ENCODE measurements at regions not wholly inside any gene's neighbourhood (a gene's known extent, or its start where the extent isn't known, plus 50 kb on each side); places are given as distances from the start of the nearest gene placed in this dataset.

DNA sequence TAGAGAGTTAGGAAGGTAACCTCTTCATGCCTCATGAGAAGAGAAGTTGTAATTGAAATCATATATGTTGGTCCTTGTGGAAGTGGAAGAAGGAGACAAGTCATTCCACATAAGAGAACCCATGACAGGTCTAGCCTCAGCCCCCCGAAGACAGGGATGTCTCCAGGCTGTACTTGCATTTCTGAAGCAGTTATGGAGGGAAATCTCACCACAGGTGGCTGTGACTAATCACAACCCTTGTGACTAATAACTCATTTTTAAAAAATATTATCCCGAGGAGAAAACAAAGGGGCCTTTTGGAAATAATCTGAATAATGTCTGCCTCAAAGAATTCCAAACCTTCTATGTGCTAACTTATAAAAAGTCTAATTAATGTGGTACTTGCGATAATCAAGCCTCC lies 262.1 kb upstream of the RPS23 start:
- H3K27ac ChIP-seq (ENCODE audit: low read depth in 1 of 2, low read length in 1 of 2): no peak overlapping the region
- no peaks in the 10 kb centered on the region for H3K36me3 ChIP-seq (ENCODE audit: control insufficient read depth in 4 of 4, insufficient read depth in 4 of 4, low read length in 4 of 4)
- H3K27me3 ChIP-seq (ENCODE audit: control insufficient read depth in 3 of 3, insufficient read depth in 3 of 3, low read length in 2 of 3): no peaks in the 10 kb centered on the region
- WGBS, 2 donors: 93 to 94% methylated on average over 3 of the region's 3 CpGs
- TF ChIP-seq, protein P1, sequence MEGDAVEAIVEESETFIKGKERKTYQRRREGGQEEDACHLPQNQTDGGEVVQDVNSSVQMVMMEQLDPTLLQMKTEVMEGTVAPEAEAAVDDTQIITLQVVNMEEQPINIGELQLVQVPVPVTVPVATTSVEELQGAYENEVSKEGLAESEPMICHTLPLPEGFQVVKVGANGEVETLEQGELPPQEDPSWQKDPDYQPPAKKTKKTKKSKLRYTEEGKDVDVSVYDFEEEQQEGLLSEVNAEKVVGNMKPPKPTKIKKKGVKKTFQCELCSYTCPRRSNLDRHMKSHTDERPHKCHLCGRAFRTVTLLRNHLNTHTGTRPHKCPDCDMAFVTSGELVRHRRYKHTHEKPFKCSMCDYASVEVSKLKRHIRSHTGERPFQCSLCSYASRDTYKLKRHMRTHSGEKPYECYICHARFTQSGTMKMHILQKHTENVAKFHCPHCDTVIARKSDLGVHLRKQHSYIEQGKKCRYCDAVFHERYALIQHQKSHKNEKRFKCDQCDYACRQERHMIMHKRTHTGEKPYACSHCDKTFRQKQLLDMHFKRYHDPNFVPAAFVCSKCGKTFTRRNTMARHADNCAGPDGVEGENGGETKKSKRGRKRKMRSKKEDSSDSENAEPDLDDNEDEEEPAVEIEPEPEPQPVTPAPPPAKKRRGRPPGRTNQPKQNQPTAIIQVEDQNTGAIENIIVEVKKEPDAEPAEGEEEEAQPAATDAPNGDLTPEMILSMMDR (IDR thresholded peaks at IDR 0.05; ENCODE audit: control extremely low read depth, extremely low read depth): no peak
- H3K4me1 ChIP-seq (ENCODE audit: control insufficient read depth in 5 of 5, insufficient read depth in 5 of 5, low read length in 5 of 5): peaks cover 0 to 23% (median 0%) of the 10 kb centered on the region in 5 donors
- peaks cover 0 to 4% (median 2%) of the 10 kb centered on the region in 4 donors for H3K9me3 ChIP-seq (ENCODE audit: control insufficient read depth in 4 of 4, insufficient read depth in 3 of 4, low read length in 3 of 4)
- H3K9ac ChIP-seq (ENCODE audit: insufficient read depth in 1 of 2, low read length in 2 of 2): no peak overlapping the region
- DNase-seq (no peak), ATAC-seq (ENCODE audit: insufficient read depth, low FRiP score) (no peak)
- no peak overlapping the region for H3K4me3 ChIP-seq

DNA sequence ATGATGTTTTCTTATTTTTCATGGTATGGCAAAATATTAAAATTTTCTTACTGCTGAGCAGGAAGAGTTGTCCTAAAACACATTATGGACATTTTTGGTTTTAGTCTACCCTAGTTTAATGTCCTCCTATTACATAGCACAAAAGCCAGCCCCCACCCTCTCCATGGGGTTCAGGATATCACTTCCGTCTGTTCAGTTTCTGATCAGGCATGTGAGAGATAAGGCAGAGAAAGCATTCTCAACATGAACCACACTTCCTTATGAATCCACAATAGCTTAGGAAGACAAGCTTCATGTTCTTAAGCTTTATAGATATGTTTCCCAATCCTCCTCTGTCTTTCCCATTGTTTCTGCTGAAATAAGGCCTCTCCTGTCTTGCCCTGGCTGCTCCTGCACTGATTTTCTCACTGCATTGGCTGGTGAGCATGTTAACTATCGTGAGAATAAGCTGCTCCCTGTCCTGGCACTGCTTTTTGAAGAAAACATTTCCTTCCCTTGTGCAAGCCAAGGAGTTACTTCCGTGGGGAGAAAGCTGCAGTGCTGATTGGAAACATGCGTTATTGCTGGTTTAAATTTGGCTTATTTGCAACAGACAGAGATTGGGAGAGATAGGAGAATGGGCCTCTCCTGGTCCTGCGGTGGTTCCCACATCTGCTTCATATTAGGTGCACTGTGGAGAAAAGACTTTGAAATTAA lies 260.3 kb upstream of the RPS23 start:
- TF ChIP-seq, protein P1 (IDR thresholded peaks at IDR 0.05; ENCODE audit: control extremely low read depth, extremely low read depth): no peak
- Histone ChIP-seq H3K4me1 (ENCODE audit: control insufficient read depth in 5 of 5, insufficient read depth in 5 of 5, low read length in 5 of 5) (peaks cover 0 to 23% (median 0%) of the 10 kb centered on the region in 5 donors), H3K9ac (ENCODE audit: insufficient read depth in 1 of 2, low read length in 2 of 2) (no peak overlapping the region), H3K27ac (ENCODE audit: low read depth in 1 of 2, low read length in 1 of 2) (no peak overlapping the region), H3K9me3 (ENCODE audit: control insufficient read depth in 4 of 4, insufficient read depth in 3 of 4, low read length in 3 of 4) (no peaks in the 10 kb centered on the region), H3K36me3 (ENCODE audit: control insufficient read depth in 4 of 4, insufficient read depth in 4 of 4, low read length in 4 of 4) (no peaks in the 10 kb centered on the region), H3K4me3 (no peak overlapping the region), H3K27me3 (ENCODE audit: control insufficient read depth in 3 of 3, insufficient read depth in 3 of 3, low read length in 2 of 3) (no peaks in the 10 kb centered on the region)
- 60 to 72% methylated on average over 5 of the region's 5 CpGs for WGBS, 2 donors
- DNase-seq (peak; percentile 26 to 85 (median 58)), ATAC-seq (ENCODE audit: insufficient read depth, low FRiP score) (no peak)

DNA sequence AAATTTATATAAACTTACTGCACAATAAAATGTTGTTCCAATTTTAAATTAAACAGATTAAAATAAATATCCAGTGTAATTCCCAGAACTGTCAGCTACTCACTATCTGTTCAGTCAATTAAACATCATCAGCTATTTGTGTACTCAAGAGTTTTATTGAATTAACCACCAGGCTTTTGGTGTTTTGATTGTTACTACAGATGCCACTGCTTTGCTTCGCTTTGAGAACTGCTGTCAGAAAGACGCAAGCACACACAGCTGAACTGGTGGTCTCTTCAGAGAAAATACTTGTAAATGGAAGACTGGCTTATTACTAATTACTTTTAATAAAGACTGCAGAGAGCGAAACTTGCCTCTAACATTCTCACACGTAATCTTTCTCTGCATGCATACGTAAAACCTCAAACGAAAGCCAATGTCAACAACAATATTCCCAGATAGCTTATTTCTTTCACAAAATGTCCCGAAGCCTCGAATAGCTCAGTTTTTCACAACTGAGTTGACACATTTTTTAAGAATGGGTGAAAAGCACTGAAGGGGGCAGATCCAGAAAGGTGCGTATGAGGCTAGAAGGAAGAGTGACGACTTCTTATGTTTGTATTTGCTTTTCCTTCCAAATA lies 259.6 kb upstream of the RPS23 start:
- Histone ChIP-seq H3K9ac (ENCODE audit: insufficient read depth in 1 of 2, low read length in 2 of 2) (peak overlapping the region in 1 of 2 donors; percentile 1), H3K4me3 (no peak overlapping the region), H3K4me1 (ENCODE audit: control insufficient read depth in 5 of 5, insufficient read depth in 5 of 5, low read length in 5 of 5) (peaks cover 0 to 23% (median 0%) of the 10 kb centered on the region in 5 donors), H3K36me3 (ENCODE audit: control insufficient read depth in 4 of 4, insufficient read depth in 4 of 4, low read length in 4 of 4) (no peaks in the 10 kb centered on the region), H3K27ac (ENCODE audit: low read depth in 1 of 2, low read length in 1 of 2) (no peak overlapping the region), H3K9me3 (ENCODE audit: control insufficient read depth in 4 of 4, insufficient read depth in 3 of 4, low read length in 3 of 4) (peaks cover 0 to 2% (median 0%) of the 10 kb centered on the region in 4 donors), H3K27me3 (ENCODE audit: control insufficient read depth in 3 of 3, insufficient read depth in 3 of 3, low read length in 2 of 3) (no peaks in the 10 kb centered on the region)
- ATAC-seq (ENCODE audit: insufficient read depth, low FRiP score) (no peak), DNase-seq (peak; percentile 24 to 80 (median 68))
- TF ChIP-seq, protein P1 (IDR thresholded peaks at IDR 0.05; ENCODE audit: control extremely low read depth, extremely low read depth): no peak
- WGBS, 2 donors: 88 to 91% methylated on average over 10 of the region's 10 CpGs
